Keratinocyte (primary cell): ENCODE measurements at regions not wholly inside any gene's neighbourhood (a gene's known extent, or its start where the extent isn't known, plus 50 kb on each side); places are given as distances from the start of the nearest gene placed in this dataset.

ENCODE experiments used
- DNase-seq: peaks from one replicate; pipeline ENCODE4 v3.0.0-alpha.2; 2011; ENCODE audit warnings: low read depth, missing footprints, low spot score
- FAIRE-seq: peaks from 2 replicates; lab custom pipeline; 2011; peaks lifted over from hg19 to GRCh38; lab: Jason Lieb, UNC
- H2AFZ ChIP-seq: 2 replicates; pipeline ENCODE4 v1.6.0; 2012; ENCODE audit warnings: low read length, control low read depth, inconsistent platforms; ENCODE audit not compliant: control insufficient read depth
- H3K27ac ChIP-seq: 2 replicates; pipeline ENCODE4 v1.5.1; 2011; ENCODE audit warnings: low read length; ENCODE audit not compliant: control insufficient read depth, insufficient read depth
- H3K27me3 ChIP-seq: 3 replicates; pipeline ENCODE4 v1.6.0; 2011; ENCODE audit warnings: low read length; ENCODE audit not compliant: control insufficient read depth, insufficient read depth; ENCODE audit errors: extremely low read depth
- H3K36me3 ChIP-seq, 2 experiments: 2 replicates in 1 of 2; 3 replicates in 1 of 2; pipeline ENCODE4 v1.5.1; 2011; ENCODE audit warnings: low read length in 2 of 2, mild to moderate bottlenecking in 1 of 2; ENCODE audit not compliant: control insufficient read depth in 2 of 2, insufficient read depth in 2 of 2; ENCODE audit errors: extremely low read depth in 1 of 2
- H3K4me1 ChIP-seq: 3 replicates; pipeline ENCODE4 v1.5.1; 2011; ENCODE audit warnings: low read length; ENCODE audit not compliant: control insufficient read depth, insufficient read depth; ENCODE audit errors: extremely low read depth
- H3K4me2 ChIP-seq: 3 replicates; pipeline ENCODE4 v1.6.0; 2011; ENCODE audit warnings: low read depth, low read length; ENCODE audit not compliant: control insufficient read depth, insufficient read depth; ENCODE audit errors: extremely low read depth
- H3K4me3 ChIP-seq, 3 experiments: fragments of 200-600 bp in 1 of 3; sonication (generic) in 1 of 3; 2 replicates in 2 of 3; 3 replicates in 1 of 3; pipeline ENCODE4 v1.5.1; 2011 to 2016; ENCODE audit warnings: low read length in 3 of 3, mild to moderate bottlenecking in 3 of 3, control low read depth in 2 of 3, inconsistent platforms in 1 of 3, low read depth in 1 of 3, mixed read lengths in 1 of 3, mixed run types in 1 of 3, moderate library complexity in 1 of 3; ENCODE audit not compliant: control insufficient read depth in 2 of 3, insufficient read depth in 2 of 3; ENCODE audit errors: extremely low read depth in 1 of 3
- H3K79me2 ChIP-seq: 2 replicates; pipeline ENCODE4 v1.6.0; 2012; ENCODE audit warnings: low read length; ENCODE audit not compliant: control insufficient read depth, insufficient read depth
- H3K9ac ChIP-seq: 3 replicates; pipeline ENCODE4 v1.6.0; 2011; ENCODE audit warnings: low read length; ENCODE audit not compliant: control insufficient read depth, insufficient read depth; ENCODE audit errors: extremely low read depth
- H3K9me1 ChIP-seq: 3 replicates; pipeline ENCODE4 v1.6.0; 2011; ENCODE audit warnings: low read length; ENCODE audit not compliant: control insufficient read depth, insufficient read depth; ENCODE audit errors: extremely low read depth
- H3K9me3 ChIP-seq: 2 replicates; pipeline ENCODE4 v1.5.1; 2012; ENCODE audit warnings: low read depth, low read length; ENCODE audit not compliant: control insufficient read depth
- H4K20me1 ChIP-seq: 3 replicates; pipeline ENCODE4 v1.6.0; 2011; ENCODE audit warnings: low read length; ENCODE audit not compliant: control insufficient read depth, insufficient read depth; ENCODE audit errors: extremely low read depth
- EZH2 ChIP-seq: IDR thresholded peaks from one replicate; pipeline ENCODE4 v1.6.1; 2012; ENCODE audit warnings: inconsistent platforms, mild to moderate bottlenecking, low read length, moderate library complexity
- dilution Hi-C: fragments of 300-500 bp; cut with MboI; formaldehyde crosslinking; loops from one replicate; pipeline ENCODE4 v1.7.0; 2020; ENCODE audit warnings: low sequenced_read_pairs; ENCODE audit not compliant: extremely low pct_ligation_motif_present
- TF ChIP-seq, protein P1 (sequence below), 3 experiments: IDR thresholded peaks in 1 of 3; conservative IDR thresholded peaks in 1 of 3; optimal IDR thresholded peaks in 1 of 3; 2 replicates in 2 of 3; 3 replicates in 1 of 3; pipeline versions ENCODE3 to v1.5.1; 2011; ENCODE audit warnings: low read length in 3 of 3, mild to moderate bottlenecking in 3 of 3, moderate library complexity in 2 of 3, control low read depth in 1 of 3, inconsistent platforms in 1 of 3; ENCODE audit not compliant: insufficient read depth in 2 of 3; ENCODE audit errors: extremely low read depth in 1 of 3

DNA sequence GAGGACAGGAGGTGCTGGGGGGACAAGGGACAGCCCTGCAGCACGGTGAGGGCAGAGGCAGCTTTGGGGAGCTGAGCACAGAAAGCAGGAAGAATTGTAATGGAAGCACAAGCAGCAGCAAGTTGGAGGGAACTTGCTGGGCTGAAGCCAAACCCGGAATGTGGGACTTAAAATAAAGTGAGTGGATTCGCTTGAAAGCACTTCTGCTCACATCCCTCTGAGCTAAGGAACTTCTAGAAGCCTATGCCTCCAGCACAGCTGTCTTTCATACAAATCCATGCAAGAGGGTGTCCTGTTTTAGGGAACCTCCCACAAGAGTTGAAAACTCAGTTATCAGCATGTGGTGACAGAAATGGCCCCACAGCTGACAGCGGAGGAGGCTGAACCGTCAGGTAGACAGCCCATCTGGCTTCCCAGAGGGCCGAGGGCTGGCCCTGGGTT, 71.4 kb upstream of the MLN start:
- Histone ChIP-seq H3K27me3 (peaks cover 25% of the 10 kb centered on the region), H3K9me3 (no peaks in the 10 kb centered on the region), H3K4me1 (no peaks in the 10 kb centered on the region), H2AFZ (no peak overlapping the region), H4K20me1 (no peaks in the 10 kb centered on the region), H3K27ac (no peak overlapping the region), H3K36me3 (no peaks in the 10 kb centered on the region), H3K4me3 (no peak overlapping the region), H3K9me1 (no peaks in the 10 kb centered on the region), H3K9ac (no peak overlapping the region), H3K79me2 (no peaks in the 10 kb centered on the region), H3K4me2 (no peak overlapping the region)
- no peak for FAIRE-seq
- dilution Hi-C loops = no loop called here
- TF ChIP-seq EZH2 = no peak
- TF ChIP-seq, protein P1, sequence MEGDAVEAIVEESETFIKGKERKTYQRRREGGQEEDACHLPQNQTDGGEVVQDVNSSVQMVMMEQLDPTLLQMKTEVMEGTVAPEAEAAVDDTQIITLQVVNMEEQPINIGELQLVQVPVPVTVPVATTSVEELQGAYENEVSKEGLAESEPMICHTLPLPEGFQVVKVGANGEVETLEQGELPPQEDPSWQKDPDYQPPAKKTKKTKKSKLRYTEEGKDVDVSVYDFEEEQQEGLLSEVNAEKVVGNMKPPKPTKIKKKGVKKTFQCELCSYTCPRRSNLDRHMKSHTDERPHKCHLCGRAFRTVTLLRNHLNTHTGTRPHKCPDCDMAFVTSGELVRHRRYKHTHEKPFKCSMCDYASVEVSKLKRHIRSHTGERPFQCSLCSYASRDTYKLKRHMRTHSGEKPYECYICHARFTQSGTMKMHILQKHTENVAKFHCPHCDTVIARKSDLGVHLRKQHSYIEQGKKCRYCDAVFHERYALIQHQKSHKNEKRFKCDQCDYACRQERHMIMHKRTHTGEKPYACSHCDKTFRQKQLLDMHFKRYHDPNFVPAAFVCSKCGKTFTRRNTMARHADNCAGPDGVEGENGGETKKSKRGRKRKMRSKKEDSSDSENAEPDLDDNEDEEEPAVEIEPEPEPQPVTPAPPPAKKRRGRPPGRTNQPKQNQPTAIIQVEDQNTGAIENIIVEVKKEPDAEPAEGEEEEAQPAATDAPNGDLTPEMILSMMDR (optimal IDR thresholded peaks at IDR 0.05 in 1 of 3, IDR thresholded peaks at IDR 0.05 in 1 of 3, conservative IDR thresholded peaks at IDR 0.05 in 1 of 3; ENCODE audit: extremely low read depth in 1 of 3, insufficient read depth in 2 of 3, low read length in 3 of 3) = no peak
- no peak for DNase-seq

DNA sequence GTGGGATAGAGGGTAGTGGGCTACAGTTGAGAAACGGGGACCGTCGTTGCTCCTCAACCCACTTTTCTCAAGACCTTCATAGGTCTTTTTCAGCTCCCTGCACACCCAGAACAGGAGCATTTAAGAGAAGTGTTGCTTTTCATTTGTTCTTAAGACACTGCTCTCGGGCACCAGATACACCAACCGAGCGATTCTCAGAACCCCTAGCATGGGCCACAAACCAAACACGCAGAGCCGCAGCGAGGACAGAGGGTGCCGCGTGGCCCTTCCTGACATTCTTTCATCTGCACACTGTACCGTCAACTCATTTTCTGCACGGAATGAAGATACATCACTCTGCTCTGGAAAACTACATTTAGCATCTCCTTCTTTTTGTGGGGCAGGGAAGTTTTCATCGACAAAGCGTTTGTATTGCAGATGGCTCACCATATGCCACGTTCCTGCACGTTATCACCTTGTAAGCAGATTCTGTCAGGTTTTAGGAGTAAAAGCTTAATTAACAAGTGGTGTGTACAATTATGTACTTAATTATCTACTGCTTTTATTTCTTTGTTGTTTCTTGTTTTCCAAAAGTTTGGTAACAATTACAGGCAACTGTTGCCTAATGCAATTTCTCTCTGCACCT, 70.4 kb upstream of the MLN start:
- no peak overlapping the region for H3K9ac ChIP-seq
- no peaks in the 10 kb centered on the region for H3K36me3 ChIP-seq

More for the DNA sequence above, 70.4 kb upstream of the MLN start:
- H3K79me2 ChIP-seq = no peaks in the 10 kb centered on the region
- H3K4me1 ChIP-seq = no peaks in the 10 kb centered on the region
- H3K4me3 ChIP-seq = no peak overlapping the region
- peaks cover 28% of the 10 kb centered on the region for H3K27me3 ChIP-seq
- H2AFZ ChIP-seq = no peak overlapping the region
- FAIRE-seq (no peak), DNase-seq (no peak)
- H3K9me3 ChIP-seq = no peaks in the 10 kb centered on the region
- no peaks in the 10 kb centered on the region for H4K20me1 ChIP-seq
- dilution Hi-C loops = no loop called here
- TF ChIP-seq, protein P1 (optimal IDR thresholded peaks at IDR 0.05 in 1 of 3, IDR thresholded peaks at IDR 0.05 in 1 of 3, conservative IDR thresholded peaks at IDR 0.05 in 1 of 3; ENCODE audit: extremely low read depth in 1 of 3, insufficient read depth in 2 of 3, low read length in 3 of 3) = no peak
- TF ChIP-seq EZH2 = no peak
- H3K27ac ChIP-seq = no peak overlapping the region
- no peaks in the 10 kb centered on the region for H3K9me1 ChIP-seq
- H3K4me2 ChIP-seq = no peak overlapping the region
